ENCODE measurements at regions not wholly inside any gene's neighbourhood (a gene's known extent, or its start where the extent isn't known, plus 50 kb on each side); places are given as distances from the start of the nearest gene placed in this dataset.
A peak's percentile ranks its signal among the peaks of the same experiment; 100 is the strongest.
"Not testable (repeated sequence)": the region's sequence is repeated elsewhere in the genome, so short reads cannot be mapped to it uniquely, and the experiment has no call there.

DNA sequence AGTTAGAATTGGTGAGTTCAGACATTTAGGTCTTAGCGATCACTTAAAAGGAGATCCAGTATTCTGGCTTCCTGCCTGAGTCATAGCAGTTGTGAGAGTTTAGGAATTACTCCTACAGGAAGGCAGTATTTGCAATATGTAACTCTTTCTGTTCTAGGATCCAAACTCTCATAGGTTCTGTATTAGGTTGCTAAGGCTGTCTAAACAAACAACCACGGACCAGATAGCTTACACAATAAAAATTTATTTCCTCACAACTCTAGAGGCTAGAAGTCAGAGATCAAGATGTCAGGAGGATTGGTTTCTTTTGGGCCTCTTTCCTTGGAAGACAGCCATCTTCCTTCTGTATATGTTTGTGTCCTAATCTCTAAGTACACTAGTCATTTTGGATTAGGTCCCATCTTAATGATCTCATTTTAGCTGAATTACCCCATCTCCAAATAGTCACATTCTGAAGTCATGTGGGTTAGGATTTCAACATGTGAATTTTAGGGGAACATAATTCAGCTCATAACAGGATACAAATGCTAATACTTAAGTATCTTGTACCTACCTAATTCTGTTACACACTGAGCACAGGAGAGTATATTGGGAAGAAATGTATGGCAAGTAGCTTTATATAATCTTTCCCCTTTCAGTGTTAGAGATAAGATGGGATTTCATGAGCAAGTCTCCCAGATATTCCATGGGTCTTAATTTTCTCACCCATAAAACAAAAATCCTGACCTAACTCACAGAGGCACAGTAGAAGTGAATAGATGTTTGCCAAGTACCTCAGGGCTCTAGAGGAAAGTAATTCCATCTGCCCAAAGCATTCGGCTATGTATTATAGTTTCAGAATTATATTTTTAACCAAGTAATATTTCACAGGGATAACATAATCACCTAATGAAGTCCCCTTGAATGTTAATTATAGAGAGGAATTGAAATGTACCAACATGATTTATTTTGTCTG lies 144.4 kb downstream of the PTBP2 start:
- DNase-seq: no peak
- in situ Hi-C loops (cut with HindIII; ENCODE audit: low pct_ligation_motif_present, low pct_unique_long_range_greater_than_20kb, low sequenced_read_pairs): no loop called here

DNA sequence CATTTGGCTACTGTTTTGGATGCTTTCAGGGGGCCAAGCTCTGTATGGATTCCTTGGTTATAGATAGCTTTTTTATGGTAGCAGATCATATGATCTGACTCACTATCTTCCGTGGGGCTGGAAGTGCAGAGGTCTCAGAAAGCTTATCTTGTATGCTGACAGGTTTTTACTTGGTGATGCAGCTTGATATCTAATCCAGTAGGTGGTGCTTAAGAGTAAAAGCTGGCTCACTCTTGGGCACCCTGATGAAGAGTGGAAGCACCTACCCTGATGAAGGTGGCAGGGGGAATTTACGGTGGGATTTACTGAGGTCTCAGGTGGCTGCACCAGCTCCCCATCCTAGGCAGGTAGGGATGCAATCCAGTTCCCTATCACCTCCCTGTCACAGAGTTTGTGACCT lies 151.2 kb downstream of the PTBP2 start:
- in situ Hi-C loops (cut with HindIII; ENCODE audit: low pct_ligation_motif_present, low pct_unique_long_range_greater_than_20kb, low sequenced_read_pairs): no loop called here
- no peak for DNase-seq

DNA sequence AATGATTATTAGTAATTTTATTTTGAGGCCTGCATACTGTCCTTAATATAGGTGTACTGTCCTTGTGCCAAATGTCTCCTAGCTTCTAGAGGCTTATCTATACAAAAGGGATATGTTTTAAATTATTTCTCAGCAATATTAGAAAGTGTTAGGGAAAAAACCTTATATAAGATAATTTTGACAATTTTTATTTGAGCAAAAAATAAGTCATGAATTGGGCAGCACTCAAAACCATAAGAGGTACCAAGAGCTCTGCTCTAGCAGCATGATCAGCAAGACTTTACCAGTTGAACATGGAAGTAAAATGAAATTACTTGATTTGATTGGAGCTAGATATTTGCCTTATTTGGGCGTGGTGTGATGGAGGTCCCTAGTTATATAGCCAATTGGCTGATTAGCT lies 157.1 kb downstream of the PTBP2 start:
- DNase-seq: no peak
- in situ Hi-C loops (cut with HindIII; ENCODE audit: low pct_ligation_motif_present, low pct_unique_long_range_greater_than_20kb, low sequenced_read_pairs): no loop called here

DNA sequence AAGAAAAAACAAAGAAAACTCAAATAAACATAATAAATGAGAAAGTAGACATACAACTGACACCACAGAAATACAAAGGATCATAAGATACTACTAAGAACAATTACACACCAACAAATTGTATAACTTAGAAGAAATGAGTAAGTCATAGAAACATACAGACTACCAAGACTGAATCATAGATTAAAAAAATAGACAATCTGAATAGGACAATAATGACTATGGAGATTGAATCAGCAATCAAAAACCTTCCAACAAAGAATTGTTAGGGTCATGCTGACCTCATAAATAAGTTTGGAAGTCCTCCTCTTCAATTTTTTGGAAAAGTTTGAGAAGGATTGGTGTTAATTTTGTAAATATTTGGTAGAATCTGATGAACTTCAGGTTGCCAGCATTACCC lies 159.0 kb downstream of the PTBP2 start:
- DNase-seq: no peak
- in situ Hi-C loops (cut with HindIII; ENCODE audit: low pct_ligation_motif_present, low pct_unique_long_range_greater_than_20kb, low sequenced_read_pairs): no loop called here

GRCh38 chr1:96882096-96882495 lies 160.5 kb downstream of the PTBP2 start:
- in situ Hi-C loops (cut with HindIII; ENCODE audit: low pct_ligation_motif_present, low pct_unique_long_range_greater_than_20kb, low sequenced_read_pairs): no loop called here
- DNase-seq: peak; percentile 63

GRCh38 chr1:96886474-96886873 lies 164.9 kb downstream of the PTBP2 start:
- DNase-seq: no peak
- in situ Hi-C loops (cut with HindIII; ENCODE audit: low pct_ligation_motif_present, low pct_unique_long_range_greater_than_20kb, low sequenced_read_pairs): no loop called here

DNA sequence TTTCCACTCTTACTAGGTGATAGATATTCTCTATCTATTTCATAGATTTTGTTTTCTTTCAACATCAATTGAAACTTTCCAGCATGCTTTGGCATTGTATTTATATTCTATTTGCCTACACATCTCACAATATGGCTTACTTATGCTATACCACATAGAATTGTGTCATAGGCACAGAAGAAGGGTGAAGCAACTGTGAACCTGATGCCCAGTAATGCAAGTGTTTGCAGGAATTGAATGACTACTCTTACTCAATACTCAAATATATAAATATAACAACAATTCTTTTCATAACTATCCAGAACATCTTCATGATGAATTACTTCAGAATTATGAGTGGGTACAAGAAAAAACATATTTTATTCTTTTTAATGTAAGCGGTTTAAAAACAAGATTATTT lies 165.9 kb downstream of the PTBP2 start:
- in situ Hi-C loops (cut with HindIII; ENCODE audit: low pct_ligation_motif_present, low pct_unique_long_range_greater_than_20kb, low sequenced_read_pairs): no loop called here

DNA sequence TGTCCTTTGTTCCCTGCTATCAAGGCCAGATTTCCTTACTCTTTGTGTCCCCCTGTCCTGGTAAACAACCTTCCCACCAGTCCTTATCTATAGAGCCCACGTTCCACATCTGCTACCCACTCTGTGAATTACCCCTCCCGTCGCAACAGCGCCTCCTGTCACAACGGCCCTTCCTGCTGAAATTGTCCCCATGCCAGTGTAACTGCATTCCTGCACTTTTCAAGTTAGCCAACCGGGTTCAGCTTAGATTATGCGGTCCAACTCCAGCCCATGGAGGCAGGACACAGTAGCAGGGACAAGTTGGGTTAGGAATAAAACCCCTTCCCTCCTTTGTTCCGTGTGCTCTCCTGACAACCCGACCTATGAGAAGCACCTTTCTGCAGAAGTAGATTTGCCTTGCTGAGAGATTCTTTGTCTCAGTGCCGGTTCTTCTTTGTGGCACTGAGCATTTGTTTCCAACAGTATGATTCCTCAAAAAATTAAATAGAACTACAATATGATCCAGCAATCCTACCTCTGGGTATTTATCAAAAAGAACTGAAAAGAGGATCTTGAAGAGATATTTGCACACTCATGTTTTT lies 180.3 kb downstream of the PTBP2 start:
- in situ Hi-C loops (cut with HindIII; ENCODE audit: low pct_ligation_motif_present, low pct_unique_long_range_greater_than_20kb, low sequenced_read_pairs): no loop called here
- no peak for DNase-seq

More for the DNA sequence above, 165.9 kb downstream of the PTBP2 start:
- no peak for DNase-seq

DNA sequence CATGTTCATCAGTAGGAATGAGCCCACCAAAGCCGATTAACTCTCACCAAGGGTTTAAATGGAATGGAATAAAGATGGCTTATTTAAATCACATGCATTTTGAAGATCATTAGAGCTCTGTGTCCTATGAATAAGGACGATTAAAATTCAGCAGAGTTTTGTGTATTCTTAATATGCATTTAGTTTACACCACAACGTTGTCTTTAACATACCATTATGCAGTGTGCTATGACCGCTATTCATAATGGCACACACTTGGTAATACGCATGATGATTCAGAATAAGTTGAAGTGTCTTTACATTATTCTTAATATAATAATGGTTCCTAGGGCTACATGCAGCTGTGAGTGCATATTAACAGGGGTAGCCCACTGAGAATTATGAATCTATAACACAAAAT lies 190.7 kb downstream of the PTBP2 start:
- DNase-seq: no peak
- in situ Hi-C loops (cut with HindIII; ENCODE audit: low pct_ligation_motif_present, low pct_unique_long_range_greater_than_20kb, low sequenced_read_pairs): no loop called here

DNA sequence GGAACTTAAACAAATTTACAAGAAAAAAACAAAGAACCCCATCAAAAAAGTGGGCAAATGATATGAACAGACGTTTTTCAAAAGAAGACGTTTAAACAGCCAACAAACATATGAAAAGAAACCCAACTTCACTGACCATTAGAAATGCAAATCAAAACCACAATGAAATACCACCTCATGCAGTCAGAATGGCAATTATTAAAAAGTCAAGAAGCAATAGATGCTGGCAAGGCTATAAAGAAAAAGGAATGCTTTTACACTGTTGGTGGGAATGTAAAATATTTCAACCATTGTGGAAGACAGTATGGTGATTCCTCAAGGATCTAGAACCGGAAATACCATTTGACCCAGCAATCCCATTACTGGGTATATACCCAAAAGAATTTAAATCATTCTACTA lies 194.1 kb downstream of the PTBP2 start:
- DNase-seq; in situ Hi-C loops (cut with HindIII; ENCODE audit: low pct_ligation_motif_present, low pct_unique_long_range_greater_than_20kb, low sequenced_read_pairs): not testable (repeated sequence)

DNA sequence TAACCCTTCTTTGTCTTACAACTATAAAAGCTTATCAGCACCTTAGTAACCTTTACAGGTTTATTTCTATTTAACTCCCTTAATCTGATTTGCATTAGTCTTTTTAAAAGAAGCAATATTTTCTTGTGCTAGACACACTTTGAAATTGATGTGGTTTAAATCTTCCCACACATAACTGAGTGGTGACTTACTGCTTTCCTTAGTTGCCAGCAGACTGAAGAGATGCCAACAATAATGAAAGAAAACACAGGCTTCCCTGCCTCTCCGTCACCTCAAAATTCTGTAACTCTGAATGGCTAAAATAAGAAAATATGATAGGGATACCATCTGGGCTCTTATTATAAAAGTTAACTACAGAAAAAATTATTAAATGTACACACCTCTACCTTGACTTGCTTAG lies 196.8 kb downstream of the PTBP2 start:
- in situ Hi-C loops (cut with HindIII; ENCODE audit: low pct_ligation_motif_present, low pct_unique_long_range_greater_than_20kb, low sequenced_read_pairs): no loop called here

GRCh38 chr1:96922181-96922580 lies 200.6 kb downstream of the PTBP2 start:
- no peak for DNase-seq

More for the DNA sequence above, 196.8 kb downstream of the PTBP2 start:
- no peak for DNase-seq

GRCh38 chr1:96923753-96924152 lies 202.2 kb downstream of the PTBP2 start:
- in situ Hi-C loops (cut with HindIII; ENCODE audit: low pct_ligation_motif_present, low pct_unique_long_range_greater_than_20kb, low sequenced_read_pairs): no loop called here
- no peak for DNase-seq

More at GRCh38 chr1:96922181-96922580, 200.6 kb downstream of the PTBP2 start:
- in situ Hi-C loops (cut with HindIII; ENCODE audit: low pct_ligation_motif_present, low pct_unique_long_range_greater_than_20kb, low sequenced_read_pairs): no loop called here

GRCh38 chr1:96926176-96926575 lies 204.6 kb downstream of the PTBP2 start:
- no peak for DNase-seq
- in situ Hi-C loops (cut with HindIII; ENCODE audit: low pct_ligation_motif_present, low pct_unique_long_range_greater_than_20kb, low sequenced_read_pairs): no loop called here

DNA sequence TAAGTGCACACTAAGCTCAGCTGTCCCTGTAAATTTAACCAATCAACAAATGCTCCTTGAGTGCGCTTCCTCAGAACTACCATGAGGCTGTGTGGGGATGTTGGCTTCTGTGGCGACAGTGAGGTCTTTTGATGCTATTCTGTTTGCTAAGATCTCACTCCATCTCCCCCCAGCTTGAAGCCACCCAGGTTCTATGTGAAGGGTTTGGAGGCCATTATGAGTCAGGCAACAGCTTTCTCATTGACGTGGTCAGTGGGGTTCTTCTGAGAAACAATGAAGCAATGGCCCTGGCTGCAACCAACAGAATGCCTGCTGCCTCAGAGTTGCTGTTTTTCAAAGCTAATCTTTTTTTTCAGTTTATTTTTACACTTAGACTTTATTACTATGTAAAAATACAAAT lies 205.5 kb downstream of the PTBP2 start:
- no peak for DNase-seq
- in situ Hi-C loops (cut with HindIII; ENCODE audit: low pct_ligation_motif_present, low pct_unique_long_range_greater_than_20kb, low sequenced_read_pairs): no loop called here

GRCh38 chr1:96931136-96931535 lies 209.6 kb downstream of the PTBP2 start:
- in situ Hi-C loops (cut with HindIII; ENCODE audit: low pct_ligation_motif_present, low pct_unique_long_range_greater_than_20kb, low sequenced_read_pairs): no loop called here
- DNase-seq: no peak

DNA sequence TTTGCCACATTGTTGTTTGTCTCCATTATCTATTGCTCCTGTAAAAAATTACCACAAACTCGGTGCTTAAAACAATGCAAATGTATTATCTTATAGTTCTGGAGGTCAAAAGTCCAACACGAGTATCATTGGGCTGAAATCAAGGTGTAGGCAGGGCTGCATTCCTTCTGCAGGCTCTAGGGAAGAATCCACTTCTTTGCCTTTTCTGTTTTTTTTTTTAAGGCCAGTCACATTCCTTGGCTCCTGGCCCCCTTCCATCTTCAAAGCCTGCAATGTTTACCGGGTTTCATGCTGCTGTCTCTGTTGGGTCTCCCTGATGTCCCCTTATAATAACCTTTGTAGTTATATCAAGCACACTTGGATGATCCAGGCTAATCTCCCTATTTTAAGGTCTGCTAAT lies 212.7 kb downstream of the PTBP2 start:
- no peak for DNase-seq
- in situ Hi-C loops (cut with HindIII; ENCODE audit: low pct_ligation_motif_present, low pct_unique_long_range_greater_than_20kb, low sequenced_read_pairs): no loop called here

GRCh38 chr1:96944432-96945092 lies 223.0 kb downstream of the PTBP2 start:
- no peak for DNase-seq
- in situ Hi-C loops (cut with HindIII; ENCODE audit: low pct_ligation_motif_present, low pct_unique_long_range_greater_than_20kb, low sequenced_read_pairs): no loop called here

DNA sequence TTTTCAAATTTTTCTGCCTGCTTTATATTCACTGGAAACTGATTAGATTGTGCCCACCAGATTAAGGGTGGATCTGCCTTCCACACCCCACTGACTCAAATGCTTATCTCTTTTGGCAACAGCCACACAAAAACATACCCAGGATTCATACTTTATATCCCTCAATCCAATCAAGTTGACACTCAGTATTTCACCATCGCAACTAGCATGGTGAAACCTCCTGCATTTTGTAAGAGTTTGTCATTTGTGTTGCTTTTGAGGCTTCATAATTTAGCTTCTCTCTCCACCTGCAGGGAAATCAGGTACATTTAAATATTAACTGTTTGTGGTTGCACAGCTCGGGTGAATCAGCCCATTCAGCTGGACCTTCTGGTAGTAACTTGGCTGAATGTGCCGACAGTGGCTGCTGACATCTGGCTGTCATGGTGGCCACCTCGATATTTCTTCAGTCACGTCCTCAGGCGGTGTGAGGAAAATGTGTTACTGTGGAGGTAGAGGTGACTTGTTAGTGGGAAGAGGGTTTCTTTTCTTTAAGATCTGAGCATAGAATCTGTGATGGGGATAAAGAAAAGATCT lies 224.0 kb downstream of the PTBP2 start:
- no peak for DNase-seq
- in situ Hi-C loops (cut with HindIII; ENCODE audit: low pct_ligation_motif_present, low pct_unique_long_range_greater_than_20kb, low sequenced_read_pairs): no loop called here
